Thoracic aorta (tissue), 2 donors: ENCODE measurements at regions not wholly inside any gene's neighbourhood (a gene's known extent, or its start where the extent isn't known, plus 50 kb on each side); places are given as distances from the start of the nearest gene placed in this dataset.

Experiments used
- ATAC-seq: fragments of 150-250 bp; one replicate; pipeline ENCODE4 v1.8.0; 2017; ENCODE audit warnings: low read depth; ENCODE audit not compliant: insufficient number of reproducible peaks, low FRiP score
- DNase-seq: peaks from one replicate; pipeline ENCODE4 v3.0.0-alpha.2; 2020; ENCODE audit warnings: low spot score
- H3K27ac ChIP-seq, 2 donors: fragments of 200-600 bp; sonication (generic); 1 replicate in 1 of 2; 2 replicates in 1 of 2; pipeline ENCODE4 v1.5.1; 2016; ENCODE audit warnings: mild to moderate bottlenecking in 2 of 2, moderate library complexity in 2 of 2
- H3K27me3 ChIP-seq: fragments of 200-600 bp; sonication (generic); replicated peaks from 2 replicates; pipeline ENCODE4 v1.6.0; 2016; ENCODE audit warnings: mild to moderate bottlenecking; ENCODE audit not compliant: insufficient read depth
- H3K36me3 ChIP-seq: fragments of 200-600 bp; sonication (generic); one replicate; pipeline ENCODE4 v1.5.1; 2016
- H3K4me1 ChIP-seq, 2 donors: fragments of 200-600 bp; sonication (generic); 1 replicate in 1 of 2; 2 replicates in 1 of 2; pipeline versions ENCODE4 v1.5.1 to v1.6.0; 2016; ENCODE audit warnings: low read depth in 2 of 2, mild to moderate bottlenecking in 1 of 2; ENCODE audit not compliant: control insufficient read depth in 1 of 2
- H3K4me3 ChIP-seq: fragments of 200-600 bp; sonication (generic); 2 replicates; pipeline ENCODE4 v1.5.1; 2016; ENCODE audit warnings: mild to moderate bottlenecking
- H3K9me3 ChIP-seq: fragments of 200-600 bp; sonication (generic); 2 replicates; pipeline ENCODE4 v1.5.1; 2016
- TF ChIP-seq, protein P1 (sequence below): fragments of 200-600 bp; sonication (generic); IDR thresholded peaks from one replicate; pipeline ENCODE4 v1.5.1; 2019; ENCODE audit warnings: antibody characterized with exemption

- H3K27ac ChIP-seq = no peak overlapping the region
- H3K27me3 ChIP-seq = no peaks in the 10 kb centered on the region
- no peak for ATAC-seq
- H3K4me1 ChIP-seq = no peaks in the 10 kb centered on the region
- no peaks in the 10 kb centered on the region for H3K36me3 ChIP-seq
- TF ChIP-seq, protein P1, sequence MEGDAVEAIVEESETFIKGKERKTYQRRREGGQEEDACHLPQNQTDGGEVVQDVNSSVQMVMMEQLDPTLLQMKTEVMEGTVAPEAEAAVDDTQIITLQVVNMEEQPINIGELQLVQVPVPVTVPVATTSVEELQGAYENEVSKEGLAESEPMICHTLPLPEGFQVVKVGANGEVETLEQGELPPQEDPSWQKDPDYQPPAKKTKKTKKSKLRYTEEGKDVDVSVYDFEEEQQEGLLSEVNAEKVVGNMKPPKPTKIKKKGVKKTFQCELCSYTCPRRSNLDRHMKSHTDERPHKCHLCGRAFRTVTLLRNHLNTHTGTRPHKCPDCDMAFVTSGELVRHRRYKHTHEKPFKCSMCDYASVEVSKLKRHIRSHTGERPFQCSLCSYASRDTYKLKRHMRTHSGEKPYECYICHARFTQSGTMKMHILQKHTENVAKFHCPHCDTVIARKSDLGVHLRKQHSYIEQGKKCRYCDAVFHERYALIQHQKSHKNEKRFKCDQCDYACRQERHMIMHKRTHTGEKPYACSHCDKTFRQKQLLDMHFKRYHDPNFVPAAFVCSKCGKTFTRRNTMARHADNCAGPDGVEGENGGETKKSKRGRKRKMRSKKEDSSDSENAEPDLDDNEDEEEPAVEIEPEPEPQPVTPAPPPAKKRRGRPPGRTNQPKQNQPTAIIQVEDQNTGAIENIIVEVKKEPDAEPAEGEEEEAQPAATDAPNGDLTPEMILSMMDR = no peak
- no peaks in the 10 kb centered on the region for H3K9me3 ChIP-seq
- H3K4me3 ChIP-seq = no peak overlapping the region
- no peak for DNase-seq
These were observed 857.8 kb downstream of the CENPC start for GRCh38 chr4:66687459-66687858.

DNA sequence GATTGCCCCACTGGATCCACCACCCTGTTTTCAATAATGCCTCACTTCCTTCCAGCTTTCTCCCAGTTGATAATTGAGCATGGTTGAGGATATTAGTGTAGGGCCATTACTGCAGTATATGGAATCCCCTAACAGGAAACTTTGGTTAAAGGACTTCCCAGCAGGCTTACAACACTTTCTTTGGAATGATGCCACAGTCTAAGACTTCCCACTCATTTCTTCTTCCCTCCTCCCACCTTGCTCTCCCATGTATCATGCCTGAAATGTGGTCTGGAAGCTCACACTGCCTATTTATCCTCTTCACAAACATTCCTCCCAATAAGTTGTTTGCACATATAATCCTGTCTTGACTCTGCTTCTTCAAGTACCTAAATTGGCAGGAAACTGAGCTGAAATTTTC, 863.3 kb downstream of the CENPC start:
- ATAC-seq (no peak), DNase-seq (no peak)
- Histone ChIP-seq H3K27me3 (no peaks in the 10 kb centered on the region), H3K9me3 (no peaks in the 10 kb centered on the region), H3K4me1 (no peaks in the 10 kb centered on the region), H3K4me3 (no peak overlapping the region), H3K27ac (no peak overlapping the region), H3K36me3 (no peaks in the 10 kb centered on the region)
- TF ChIP-seq, protein P1 = no peak

GRCh38 chr4:66667249-66667648, 878.1 kb downstream of the CENPC start:
- no peak for ATAC-seq
- TF ChIP-seq, protein P1 = no peak

GRCh38 chr4:66662620-66663019, 882.7 kb downstream of the CENPC start:
- Histone ChIP-seq H3K36me3 (no peaks in the 10 kb centered on the region), H3K4me3 (no peak overlapping the region), H3K27ac (no peak overlapping the region), H3K4me1 (no peaks in the 10 kb centered on the region), H3K27me3 (no peaks in the 10 kb centered on the region), H3K9me3 (no peaks in the 10 kb centered on the region)
- TF ChIP-seq, protein P1 = no peak
- no peak for ATAC-seq
- DNase-seq = no peak

More at GRCh38 chr4:66667249-66667648, 878.1 kb downstream of the CENPC start:
- H3K4me3 ChIP-seq = no peak overlapping the region
- no peak for DNase-seq
- H3K4me1 ChIP-seq = no peaks in the 10 kb centered on the region
- no peaks in the 10 kb centered on the region for H3K9me3 ChIP-seq
- H3K27me3 ChIP-seq = no peaks in the 10 kb centered on the region
- H3K36me3 ChIP-seq = no peaks in the 10 kb centered on the region
- H3K27ac ChIP-seq = no peak overlapping the region

- ATAC-seq (no peak), DNase-seq (no peak)
- H3K36me3 ChIP-seq = no peaks in the 10 kb centered on the region
- H3K27me3 ChIP-seq = no peaks in the 10 kb centered on the region
- H3K9me3 ChIP-seq = no peaks in the 10 kb centered on the region
- no peak overlapping the region for H3K4me3 ChIP-seq
- peaks cover 0 to 2% of the 10 kb centered on the region in 2 donors for H3K4me1 ChIP-seq
- H3K27ac ChIP-seq = no peak overlapping the region
- TF ChIP-seq, protein P1 = no peak
These were observed 886.5 kb downstream of the CENPC start for GRCh38 chr4:66658809-66659208.
